H1 (cell line): ENCODE measurements at regions not wholly inside any gene's neighbourhood (a gene's known extent, or its start where the extent isn't known, plus 50 kb on each side); places are given as distances from the start of the nearest gene placed in this dataset.

ENCODE experiments used
- CTCF ChIA-PET: fragments of 300-600 bp; sonication (Branson Sonifier 250); formaldehyde crosslinking; loops from one replicate; lab custom pipeline; 2021; ENCODE audit not compliant: partially characterized antibody; lab: Charles Lee
- POLR2A ChIA-PET: fragments of 300-600 bp; sonication (Branson Sonifier 250); formaldehyde crosslinking; loops from one replicate; lab custom pipeline; 2021; ENCODE audit warnings: inconsistent platforms; ENCODE audit not compliant: partially characterized antibody; lab: Charles Lee
- DNase-seq, 2 experiments: peaks; one replicate each; pipeline versions ENCODE4 v3.0.0 to v3.0.0-alpha.2; 2010 to 2022; ENCODE audit warnings: low spot score in 2 of 2, low read depth in 1 of 2, mixed read lengths in 1 of 2
- FAIRE-seq: peaks from 2 replicates; lab custom pipeline; 2011; peaks lifted over from hg19 to GRCh38; lab: Jason Lieb, UNC
- H2AFZ ChIP-seq: 2 replicates; pipeline ENCODE4 v1.8.1; 2012; ENCODE audit warnings: low read length, inconsistent platforms
- H2AK5ac ChIP-seq: 2 replicates; pipeline ENCODE4 v1.6.1; 2013; ENCODE audit warnings: low read depth, low read length
- H2BK120ac ChIP-seq: replicated peaks from 2 replicates; pipeline ENCODE3; 2013; ENCODE audit warnings: low read depth, low read length, inconsistent platforms
- H2BK12ac ChIP-seq: 2 replicates; pipeline ENCODE4 v1.6.1; 2013; ENCODE audit warnings: low read depth, low read length
- H2BK15ac ChIP-seq: 2 replicates; pipeline ENCODE4 v1.6.1; 2013; ENCODE audit warnings: low read length
- H2BK20ac ChIP-seq: 2 replicates; pipeline ENCODE4 v1.6.1; 2013; ENCODE audit warnings: low read length
- H2BK5ac ChIP-seq: 2 replicates; pipeline ENCODE4 v1.6.1; 2013; ENCODE audit warnings: low read depth, low read length
- H3K14ac ChIP-seq: 2 replicates; pipeline ENCODE4 v1.6.1; 2013; ENCODE audit warnings: inconsistent platforms; ENCODE audit not compliant: insufficient read length
- H3K18ac ChIP-seq: 2 replicates; pipeline ENCODE4 v1.6.1; 2013; ENCODE audit warnings: low read length; ENCODE audit errors: extremely low read depth
- H3K23ac ChIP-seq: 2 replicates; pipeline ENCODE4 v1.6.1; 2013; ENCODE audit warnings: inconsistent platforms; ENCODE audit not compliant: insufficient read length
- H3K23me2 ChIP-seq: 2 replicates; pipeline ENCODE4 v1.6.1; 2013; ENCODE audit warnings: low read depth, low read length
- H3K27ac ChIP-seq: 2 replicates; pipeline ENCODE4 v1.6.1; 2011; ENCODE audit warnings: low read depth, low read length, inconsistent platforms
- H3K27me3 ChIP-seq, 4 experiments: replicated peaks in 1 of 4; 1 replicate in 1 of 4; 2 replicates in 3 of 4; pipeline versions ENCODE4 v1.6.1 to v1.8.1; 2011 to 2013; ENCODE audit warnings: low read length in 3 of 4, mild to moderate bottlenecking in 3 of 4, inconsistent platforms in 2 of 4, mixed read lengths in 2 of 4, moderate library complexity in 1 of 4; ENCODE audit not compliant: control insufficient read depth in 3 of 4, insufficient read depth in 3 of 4; ENCODE audit errors: extremely low read depth in 1 of 4
- H3K36me3 ChIP-seq, 4 experiments: 2 replicates each; pipeline versions ENCODE4 v1.6.1 to v1.8.1; 2011 to 2013; ENCODE audit warnings: mild to moderate bottlenecking in 4 of 4, low read length in 3 of 4, moderate library complexity in 2 of 4, control low read depth in 1 of 4, inconsistent platforms in 1 of 4; ENCODE audit not compliant: insufficient read depth in 4 of 4, control insufficient read depth in 2 of 4
- H3K4ac ChIP-seq: replicated peaks from 2 replicates; pipeline ENCODE3; 2013; ENCODE audit warnings: low read length, low read depth, mixed read lengths, inconsistent platforms; ENCODE audit not compliant: insufficient read length
- H3K4me1 ChIP-seq, 4 experiments: replicated peaks in 1 of 4; 1 replicate in 1 of 4; 2 replicates in 3 of 4; pipeline versions ENCODE4 v1.6.1 to v1.8.1; 2011 to 2013; ENCODE audit warnings: low read length in 3 of 4, inconsistent platforms in 2 of 4, mixed read lengths in 1 of 4; ENCODE audit not compliant: insufficient read depth in 4 of 4, control insufficient read depth in 3 of 4
- H3K4me2 ChIP-seq, 2 experiments: 2 replicates each; pipeline versions ENCODE4 v1.6.1 to v1.8.1; 2011 to 2013; ENCODE audit warnings: low read depth in 2 of 2, low read length in 2 of 2, control low read depth in 1 of 2, inconsistent platforms in 1 of 2, mild to moderate bottlenecking in 1 of 2; ENCODE audit not compliant: insufficient read depth in 1 of 2
- H3K4me3 ChIP-seq, 4 experiments: fragments of 200-600, 300-600 bp in 1 of 4; sonication (generic), shearing (Covaris generic), sonication (Bioruptor Twin) in 1 of 4; 2 replicates each; pipeline versions ENCODE4 v1.5.1 to v1.8.1; 2011 to 2016; ENCODE audit warnings: low read length in 4 of 4, low read depth in 3 of 4, control low read depth in 2 of 4, inconsistent platforms in 2 of 4, mild to moderate bottlenecking in 2 of 4, mixed read lengths in 1 of 4, moderate library complexity in 1 of 4; ENCODE audit not compliant: insufficient read depth in 2 of 4; ENCODE audit errors: extremely low read depth in 1 of 4
- H3K56ac ChIP-seq: replicated peaks from 2 replicates; pipeline ENCODE3; 2013; ENCODE audit warnings: low read depth, mild to moderate bottlenecking, mixed read lengths, low read length, inconsistent platforms; ENCODE audit not compliant: insufficient read length
- H3K79me1 ChIP-seq: 2 replicates; pipeline ENCODE4 v1.6.1; 2013; ENCODE audit warnings: low read depth, low read length, control low read depth
- H3K79me2 ChIP-seq, 2 experiments: 2 replicates each; pipeline versions ENCODE4 v1.6.1 to v1.8.1; 2012 to 2013; ENCODE audit warnings: low read length in 2 of 2, mild to moderate bottlenecking in 2 of 2, inconsistent platforms in 1 of 2; ENCODE audit not compliant: insufficient read depth in 2 of 2, control insufficient read depth in 1 of 2
- H3K9ac ChIP-seq, 4 experiments: replicated peaks in 1 of 4; 1 replicate in 1 of 4; 2 replicates in 3 of 4; pipeline versions ENCODE4 v1.6.1 to v1.8.1; 2011 to 2013; ENCODE audit warnings: low read depth in 3 of 4, low read length in 3 of 4, control low read depth in 2 of 4, mild to moderate bottlenecking in 2 of 4, moderate library complexity in 2 of 4, inconsistent platforms in 1 of 4; ENCODE audit errors: extremely low read depth in 1 of 4
- H3K9me3 ChIP-seq, 2 experiments: 2 replicates each; pipeline versions ENCODE4 v1.6.1 to v1.8.1; 2012 to 2013; ENCODE audit warnings: mild to moderate bottlenecking in 2 of 2, moderate library complexity in 2 of 2, control low read depth in 1 of 2, inconsistent platforms in 1 of 2, low read depth in 1 of 2, low read length in 1 of 2, mixed read lengths in 1 of 2; ENCODE audit not compliant: insufficient read depth in 2 of 2
- H4K20me1 ChIP-seq, 2 experiments: replicated peaks in 1 of 2; 2 replicates each; pipeline versions ENCODE3 to v1.8.1; 2011 to 2013; ENCODE audit warnings: inconsistent platforms in 2 of 2, low read length in 2 of 2, mild to moderate bottlenecking in 1 of 2; ENCODE audit not compliant: insufficient read depth in 2 of 2, control insufficient read depth in 1 of 2
- H4K5ac ChIP-seq: 2 replicates; pipeline ENCODE4 v1.6.1; 2013; ENCODE audit warnings: low read length, low read depth, mixed read lengths, inconsistent platforms; ENCODE audit not compliant: insufficient read length
- H4K8ac ChIP-seq: 2 replicates; pipeline ENCODE4 v1.8.0; 2013; ENCODE audit warnings: mild to moderate bottlenecking, moderate library complexity, low read length, inconsistent platforms; ENCODE audit not compliant: insufficient read depth; ENCODE audit errors: extremely low read depth
- H4K91ac ChIP-seq: replicated peaks from 2 replicates; pipeline ENCODE3; 2013; ENCODE audit warnings: low read length, mixed read lengths, inconsistent platforms; ENCODE audit not compliant: insufficient read length
- BACH1 ChIP-seq: IDR thresholded peaks from 2 replicates; pipeline ENCODE4 v1.6.1; 2012; ENCODE audit warnings: low read length, improper control_type of control experiment
- BRCA1 ChIP-seq: IDR thresholded peaks from 2 replicates; pipeline ENCODE4 v1.6.1; 2012; ENCODE audit warnings: low read depth, low read length, improper control_type of control experiment
- CBX8 ChIP-seq: fragments of 300-800, 300-1000 bp; sonication (generic); IDR thresholded peaks from 2 replicates; pipeline ENCODE4 v1.7.1; 2016; ENCODE audit warnings: low read depth, low read length, borderline replicate concordance
- CHD2 ChIP-seq: IDR thresholded peaks from 2 replicates; pipeline ENCODE4 v1.6.1; 2012; ENCODE audit warnings: low read length, improper control_type of control experiment
- CTBP2 ChIP-seq: IDR thresholded peaks from 2 replicates; pipeline ENCODE4 v1.7.0; 2011; ENCODE audit warnings: borderline replicate concordance, mild to moderate bottlenecking, moderate library complexity, mixed read lengths, low read length; ENCODE audit not compliant: insufficient read depth, insufficient read length
- EGR1 ChIP-seq: IDR thresholded peaks from 2 replicates; pipeline ENCODE4 v1.6.1; 2011; ENCODE audit warnings: low read depth, low read length, borderline replicate concordance
- HDAC2 ChIP-seq, 2 experiments: fragments of 300-600 bp in 1 of 2; sonication (generic) in 1 of 2; IDR thresholded peaks; 2 replicates each; pipeline ENCODE4 v1.6.1; 2011 to 2012; ENCODE audit warnings: low read depth in 2 of 2, low read length in 2 of 2, mild to moderate bottlenecking in 2 of 2, moderate library complexity in 2 of 2, borderline replicate concordance in 1 of 2, inconsistent platforms in 1 of 2
- POLR2AphosphoS5 ChIP-seq: IDR thresholded peaks from 2 replicates; pipeline ENCODE4 v1.6.1; 2011; ENCODE audit warnings: low read depth, low read length
- RNF2 ChIP-seq: fragments of 200-900, 300-1000 bp; sonication (generic); IDR thresholded peaks from 2 replicates; pipeline ENCODE4 v1.7.1; 2016; ENCODE audit warnings: borderline replicate concordance, low read depth, mild to moderate bottlenecking, antibody characterized with exemption, low read length; ENCODE audit not compliant: poor library complexity, severe bottlenecking; ENCODE audit errors: missing control alignments
- SIX5 ChIP-seq: IDR thresholded peaks from 2 replicates; pipeline ENCODE4 v1.6.1; 2011; ENCODE audit warnings: mild to moderate bottlenecking, low read depth, low read length
- SUZ12 ChIP-seq: fragments of 200-600 bp; sonication (generic); IDR thresholded peaks from 2 replicates; pipeline ENCODE4 v1.6.1; 2012; ENCODE audit warnings: mild to moderate bottlenecking, inconsistent platforms, low read length, moderate library complexity, mixed read lengths
- TEAD4 ChIP-seq: IDR thresholded peaks from 2 replicates; pipeline ENCODE4 v1.6.1; 2012; ENCODE audit warnings: low read depth, low read length, inconsistent platforms, mixed read lengths
- YY1 ChIP-seq: IDR thresholded peaks from 2 replicates; pipeline ENCODE4 v1.6.1; 2011; ENCODE audit warnings: low read depth, mild to moderate bottlenecking, low read length
- WGBS, 2 experiments: shearing (Covaris generic) in 1 of 2; methylation state at CpG; one replicate each; pipeline versions ENCODE4 v1.1.6 to v1.1.7; 2013 to 2015; ENCODE audit warnings: low lambda C conversion rate in 2 of 2, mixed read lengths in 2 of 2, inconsistent platforms in 1 of 2, low coverage in 1 of 2, missing lambda C conversion rate in 1 of 2; ENCODE audit not compliant: insufficient replicate concordance in 2 of 2, insufficient coverage in 1 of 2, insufficient read length in 1 of 2; ENCODE audit errors: extremely low coverage in 1 of 2, missing lambda C conversion rate in 1 of 2; 5-methylcytosine and 5-hydroxymethylcytosine counted together

GRCh38 chr3:23754215-23754614 lies 51.5 kb upstream of the UBE2E1 start:
- no peak for DNase-seq
- H2BK120ac ChIP-seq, result no peak overlapping the region
- no peak overlapping the region for H2BK12ac ChIP-seq
- no peak overlapping the region for H2BK20ac ChIP-seq
- H3K27me3 ChIP-seq, result no peaks in the 10 kb centered on the region
- no peak overlapping the region for H3K4ac ChIP-seq
- no peak overlapping the region for H3K4me2 ChIP-seq
- H4K5ac ChIP-seq, result no peak overlapping the region
- TF ChIP-seq YY1 (no peak), TEAD4 (no peak), RNF2 (no peak), HDAC2 (IDR thresholded peaks at IDR 0.05; ENCODE audit: borderline replicate concordance in 1 of 2, low read depth in 2 of 2, low read length in 2 of 2) (no peak), EGR1 (no peak), CHD2 (no peak), CTBP2 (no peak), POLR2AphosphoS5 (no peak), BACH1 (no peak), SUZ12 (no peak), CBX8 (no peak), BRCA1 (no peak), SIX5 (no peak)
- no peaks in the 10 kb centered on the region for H4K20me1 ChIP-seq
- H4K8ac ChIP-seq, result no peak overlapping the region
- H3K79me1 ChIP-seq, result no peaks in the 10 kb centered on the region
- no peak overlapping the region for H2AFZ ChIP-seq
- POLR2A ChIA-PET, result interaction anchor here (1.1 kb wide), 1 partner anchor 56 kb away, joined by 4 read pairs; no protein-coding TSS in a partner anchor
- H2AK5ac ChIP-seq, result no peak overlapping the region
- H2BK5ac ChIP-seq, result no peak overlapping the region
- no peak for FAIRE-seq
- H3K23ac ChIP-seq, result no peak overlapping the region
- no peak overlapping the region for H3K27ac ChIP-seq
- no peak overlapping the region for H3K56ac ChIP-seq
- H3K36me3 ChIP-seq, result no peaks in the 10 kb centered on the region
- H3K18ac ChIP-seq, result no peak overlapping the region
- CTCF ChIA-PET, result interaction anchor here (0.8 kb wide), 1 partner anchor 9 kb away, joined by 3 read pairs; no protein-coding TSS in a partner anchor
- no peaks in the 10 kb centered on the region for H3K79me2 ChIP-seq
- no peak overlapping the region for H3K4me3 ChIP-seq
- H3K14ac ChIP-seq, result no peak overlapping the region
- WGBS, 2 experiments, result 84% methylated on average over 4 of the region's 4 CpGs; no CpG with 5 or more reads in 1 of the 2 experiments
- peaks cover 6 to 15% (median 11%) of the 10 kb centered on the region in 4 experiments for H3K4me1 ChIP-seq
- H3K23me2 ChIP-seq, result peaks cover 6% of the 10 kb centered on the region; the same call in 1 of the 2 replicates
- no peaks in the 10 kb centered on the region for H3K9me3 ChIP-seq
- H4K91ac ChIP-seq, result no peak overlapping the region
- no peak overlapping the region for H3K9ac ChIP-seq
- no peak overlapping the region for H2BK15ac ChIP-seq
